BJ (cell line): ENCODE measurements at regions not wholly inside any gene's neighbourhood (a gene's known extent, or its start where the extent isn't known, plus 50 kb on each side); places are given as distances from the start of the nearest gene placed in this dataset.

Experiments
- CTCF ChIA-PET: fragments of 350-600 bp; formaldehyde crosslinking; extraction: SDS; loops from one replicate; lab custom pipeline; 2021; ENCODE audit warnings: antibody characterized with exemption, inconsistent platforms; lab: Yijun Ruan, JAX
- POLR2A ChIA-PET: fragments of 300-600 bp; sonication (Branson Sonifier 250); formaldehyde crosslinking; extraction: SDS; loops from one replicate; lab custom pipeline; 2021; ENCODE audit warnings: antibody characterized with exemption; lab: Charles Lee
- DNase-seq: peaks from one replicate; pipeline ENCODE4 v3.0.0-alpha.2; 2011; ENCODE audit warnings: low read depth
- H3K27me3 ChIP-seq: 2 replicates; pipeline ENCODE4 v1.6.0; 2011; ENCODE audit warnings: low read length; ENCODE audit not compliant: control insufficient read depth, insufficient read depth
- H3K36me3 ChIP-seq: 2 replicates; pipeline ENCODE4 v1.5.1; 2011; ENCODE audit warnings: low read length; ENCODE audit not compliant: control insufficient read depth, insufficient read depth
- H3K4me3 ChIP-seq: 2 replicates; pipeline ENCODE4 v1.5.1; 2011; ENCODE audit warnings: low read depth, mild to moderate bottlenecking, control low read depth, low read length
- TF ChIP-seq, protein P1 (sequence below): IDR thresholded peaks from 2 replicates; pipeline ENCODE4 v1.5.1; 2011; ENCODE audit warnings: low read depth, mild to moderate bottlenecking, control low read depth, inconsistent platforms, low read length, moderate library complexity; ENCODE audit not compliant: insufficient read depth

DNA sequence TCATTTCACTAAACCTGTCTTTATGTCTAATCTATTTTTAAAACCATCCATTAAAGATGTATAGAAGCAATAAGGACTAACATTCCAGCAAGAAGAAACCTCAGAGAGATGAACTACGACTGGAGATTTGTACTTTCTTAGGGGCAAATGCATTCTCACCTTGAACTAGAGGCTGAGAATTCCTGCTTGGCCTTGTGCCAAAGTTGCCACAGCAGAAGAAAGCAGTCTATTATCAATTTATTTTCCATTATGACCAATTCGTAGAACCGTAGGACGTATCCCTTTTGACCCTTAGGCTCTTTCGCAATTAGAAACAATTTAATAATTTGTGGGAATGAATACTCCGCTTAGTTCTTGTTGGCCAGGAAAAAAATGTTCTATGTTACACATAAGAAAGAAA is 1647.4 kb upstream of the CDH9 start:
- H3K4me3 ChIP-seq, result no peak overlapping the region
- TF ChIP-seq, protein P1, sequence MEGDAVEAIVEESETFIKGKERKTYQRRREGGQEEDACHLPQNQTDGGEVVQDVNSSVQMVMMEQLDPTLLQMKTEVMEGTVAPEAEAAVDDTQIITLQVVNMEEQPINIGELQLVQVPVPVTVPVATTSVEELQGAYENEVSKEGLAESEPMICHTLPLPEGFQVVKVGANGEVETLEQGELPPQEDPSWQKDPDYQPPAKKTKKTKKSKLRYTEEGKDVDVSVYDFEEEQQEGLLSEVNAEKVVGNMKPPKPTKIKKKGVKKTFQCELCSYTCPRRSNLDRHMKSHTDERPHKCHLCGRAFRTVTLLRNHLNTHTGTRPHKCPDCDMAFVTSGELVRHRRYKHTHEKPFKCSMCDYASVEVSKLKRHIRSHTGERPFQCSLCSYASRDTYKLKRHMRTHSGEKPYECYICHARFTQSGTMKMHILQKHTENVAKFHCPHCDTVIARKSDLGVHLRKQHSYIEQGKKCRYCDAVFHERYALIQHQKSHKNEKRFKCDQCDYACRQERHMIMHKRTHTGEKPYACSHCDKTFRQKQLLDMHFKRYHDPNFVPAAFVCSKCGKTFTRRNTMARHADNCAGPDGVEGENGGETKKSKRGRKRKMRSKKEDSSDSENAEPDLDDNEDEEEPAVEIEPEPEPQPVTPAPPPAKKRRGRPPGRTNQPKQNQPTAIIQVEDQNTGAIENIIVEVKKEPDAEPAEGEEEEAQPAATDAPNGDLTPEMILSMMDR, result no peak
- no peaks in the 10 kb centered on the region for H3K36me3 ChIP-seq
- H3K27me3 ChIP-seq, result no peaks in the 10 kb centered on the region
- POLR2A ChIA-PET, result no interaction called here
- CTCF ChIA-PET, result no interaction called here
- no peak for DNase-seq

DNA sequence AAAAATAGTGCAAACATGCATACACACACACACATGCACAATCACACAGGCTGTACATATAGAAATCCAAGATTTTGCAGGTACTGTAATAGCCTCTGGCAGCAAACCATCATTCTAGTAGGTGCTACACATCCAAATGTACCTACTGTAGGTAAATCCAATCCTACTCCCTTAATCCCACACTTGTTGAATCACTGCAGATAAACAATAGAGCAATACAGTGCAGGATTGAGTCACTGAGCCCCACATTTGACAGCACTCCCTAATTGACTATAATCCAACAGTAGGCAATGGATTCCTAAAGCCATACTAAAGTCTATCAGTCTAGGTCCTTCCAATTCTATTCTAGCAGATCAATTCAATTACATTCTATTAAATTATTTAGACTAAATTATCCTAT is 1640.5 kb upstream of the CDH9 start:
- ChIA-PET CTCF (no interaction called here), POLR2A (no interaction called here)
- no peaks in the 10 kb centered on the region for H3K27me3 ChIP-seq
- DNase-seq, result no peak
- H3K36me3 ChIP-seq, result no peaks in the 10 kb centered on the region
- H3K4me3 ChIP-seq, result no peak overlapping the region
- TF ChIP-seq, protein P1, result no peak

DNA sequence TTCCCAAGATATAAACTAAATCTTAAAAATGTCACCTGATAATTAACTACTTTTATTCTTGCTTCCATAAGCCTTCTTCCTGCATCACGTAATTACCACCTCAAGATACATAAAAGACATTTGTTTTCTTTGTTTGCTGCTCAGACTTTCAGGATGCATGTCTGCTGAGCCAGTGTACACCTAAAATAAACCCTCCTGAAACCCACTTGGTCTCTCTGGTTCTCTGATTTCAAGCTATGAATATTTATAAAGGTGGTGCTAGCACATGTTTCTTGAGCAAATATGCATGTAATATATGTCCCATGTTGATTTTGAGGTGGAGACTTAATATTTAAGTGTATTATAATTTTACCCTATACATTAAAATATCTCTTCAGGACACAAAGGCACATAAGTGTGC is 1627.7 kb upstream of the CDH9 start:
- ChIA-PET CTCF (no interaction called here), POLR2A (no interaction called here)
- no peak for DNase-seq
- TF ChIP-seq, protein P1, result no peak
- H3K27me3 ChIP-seq, result no peaks in the 10 kb centered on the region
- no peaks in the 10 kb centered on the region for H3K36me3 ChIP-seq
- H3K4me3 ChIP-seq, result no peak overlapping the region

DNA sequence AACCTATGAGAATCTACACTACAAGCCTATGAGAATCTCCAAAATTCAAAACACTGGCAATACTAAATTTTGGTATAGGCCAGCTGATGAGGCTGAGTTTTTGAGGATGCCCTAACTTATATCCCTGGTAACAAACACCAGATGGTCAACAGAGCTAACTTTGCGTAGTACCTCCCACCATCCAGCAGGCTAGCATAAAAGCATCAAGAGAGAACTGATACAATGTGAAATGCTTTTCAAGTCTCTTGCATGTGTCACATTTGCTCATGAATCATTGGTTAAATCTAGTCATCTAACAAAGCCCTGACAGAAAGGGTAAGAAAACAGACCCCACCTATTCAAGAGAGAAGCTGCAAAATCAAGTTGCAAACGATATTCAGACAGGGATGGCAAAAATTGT is 1609.7 kb upstream of the CDH9 start:
- DNase-seq, result no peak
- H3K4me3 ChIP-seq, result no peak overlapping the region
- POLR2A ChIA-PET, result no interaction called here
- CTCF ChIA-PET, result no interaction called here
- no peaks in the 10 kb centered on the region for H3K27me3 ChIP-seq
- no peaks in the 10 kb centered on the region for H3K36me3 ChIP-seq
- TF ChIP-seq, protein P1, result no peak

DNA sequence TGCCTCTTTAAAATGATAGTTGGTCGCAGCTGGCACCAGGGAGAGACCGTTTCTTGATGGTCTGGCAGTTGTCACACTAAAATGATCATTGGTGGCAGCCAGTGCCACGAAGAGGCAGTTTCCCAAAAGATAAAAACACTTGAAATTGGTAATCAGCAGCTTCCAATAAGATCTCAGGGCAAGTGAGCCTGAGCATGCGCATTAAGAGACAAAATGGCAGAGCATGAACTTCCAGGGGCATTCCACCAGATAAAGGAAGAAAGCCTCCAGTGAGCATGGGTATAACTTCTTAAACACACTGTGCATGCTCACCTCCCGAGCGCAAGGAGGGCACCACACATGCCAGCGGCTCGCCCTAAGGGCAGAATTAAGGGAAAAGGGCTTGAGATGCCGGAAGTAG is 1594.2 kb upstream of the CDH9 start:
- Histone ChIP-seq H3K4me3 (no peak overlapping the region), H3K27me3 (no peaks in the 10 kb centered on the region), H3K36me3 (no peaks in the 10 kb centered on the region)
- ChIA-PET POLR2A (no interaction called here), CTCF (no interaction called here)
- TF ChIP-seq, protein P1, result no peak
- no peak for DNase-seq
